GM21526 (cell line): ENCODE measurements at regions not wholly inside any gene's neighbourhood (a gene's known extent, or its start where the extent isn't known, plus 50 kb on each side); places are given as distances from the start of the nearest gene placed in this dataset.
"Not testable (repeated sequence)": the region's sequence is repeated elsewhere in the genome, so short reads cannot be mapped to it uniquely, and the experiment has no call there.

ENCODE experiments used
- ATAC-seq: cut with Tn5 transposase; IDR thresholded peaks from one replicate; pipeline ENCODE4 v1.9.1; 2021; ENCODE audit warnings: moderate library complexity; ENCODE audit not compliant: unreplicated experiment, low FRiP score

DNA sequence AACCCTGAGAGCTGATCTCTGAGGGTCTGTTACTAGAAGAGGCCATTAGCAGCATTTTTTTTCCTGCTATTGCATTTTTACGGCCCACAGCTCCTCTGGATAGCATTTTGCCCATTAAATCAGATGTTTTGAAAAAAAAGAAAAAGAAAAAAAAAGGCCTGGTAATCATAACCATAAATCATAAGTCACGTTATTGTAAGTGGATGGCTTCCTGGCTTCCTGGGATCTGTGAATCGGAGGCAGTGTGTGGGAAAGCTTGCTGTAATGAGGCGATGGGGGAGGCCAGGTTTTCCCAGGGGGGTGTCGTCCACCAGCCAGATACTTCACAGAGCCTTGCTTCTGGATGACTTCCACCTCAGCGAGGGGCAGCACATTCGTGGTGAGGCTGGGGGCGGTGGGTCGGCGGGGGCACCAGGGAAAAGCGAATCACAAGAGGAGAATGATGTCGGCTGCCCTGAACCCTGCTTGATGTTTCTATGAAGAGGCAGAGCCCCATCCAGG is 106.5 kb upstream of the SYT13 start:
- ATAC-seq = no peak

DNA sequence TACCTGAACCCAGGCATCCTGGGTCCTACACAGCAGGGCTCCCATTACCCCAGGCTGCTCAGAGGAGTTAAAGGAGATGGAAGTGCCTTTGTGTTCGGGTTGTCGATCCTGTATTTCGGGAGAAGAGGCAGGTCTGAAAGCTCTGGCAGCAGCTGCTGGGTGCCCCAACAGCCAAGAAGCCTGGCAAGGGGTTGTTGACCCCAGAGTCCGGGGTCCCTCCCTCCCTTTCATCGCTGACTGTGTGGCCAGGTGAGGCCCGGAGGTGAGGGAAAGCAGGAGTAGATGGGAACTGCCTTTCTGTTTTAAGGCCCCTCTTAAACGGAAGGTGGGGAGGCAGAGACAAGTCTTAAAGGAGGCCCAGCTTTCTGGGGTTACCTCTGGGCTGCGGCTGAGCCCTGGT is 106.0 kb upstream of the SYT13 start:
- no peak for ATAC-seq

DNA sequence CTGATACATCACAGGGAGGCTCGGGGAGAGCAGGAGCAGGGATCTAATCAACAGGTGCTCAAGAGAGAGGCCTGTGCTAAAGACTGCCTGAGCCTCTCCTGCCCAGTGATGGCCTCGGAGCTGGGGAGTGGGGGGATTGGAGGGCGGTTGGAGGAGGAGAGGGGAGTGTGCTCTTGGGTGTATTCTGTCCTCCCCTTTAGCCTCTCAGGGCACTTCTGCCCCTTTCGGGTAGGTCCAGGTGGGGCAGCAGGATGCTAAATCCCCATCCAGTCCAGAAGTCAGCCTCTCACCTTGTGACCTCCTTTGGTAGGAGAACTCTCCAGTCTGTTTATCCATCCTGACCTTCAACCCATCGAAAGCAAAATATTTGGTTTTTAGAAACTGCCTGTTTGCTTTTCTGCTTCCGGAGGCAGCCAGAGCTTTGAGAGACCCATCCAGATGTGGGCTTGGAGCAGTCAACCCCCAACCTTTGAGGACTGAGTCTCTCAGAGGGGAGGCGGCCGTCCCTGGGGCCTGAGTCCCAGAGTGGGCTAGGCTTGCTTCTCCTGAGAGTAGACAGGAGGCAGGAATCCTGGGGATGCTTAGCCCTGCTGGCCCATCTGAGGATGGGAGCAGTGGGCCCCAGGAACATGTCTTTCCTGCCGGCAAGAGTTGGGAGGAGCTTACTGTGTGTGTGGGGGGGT is 105.2 kb upstream of the SYT13 start:
- ATAC-seq = no peak

DNA sequence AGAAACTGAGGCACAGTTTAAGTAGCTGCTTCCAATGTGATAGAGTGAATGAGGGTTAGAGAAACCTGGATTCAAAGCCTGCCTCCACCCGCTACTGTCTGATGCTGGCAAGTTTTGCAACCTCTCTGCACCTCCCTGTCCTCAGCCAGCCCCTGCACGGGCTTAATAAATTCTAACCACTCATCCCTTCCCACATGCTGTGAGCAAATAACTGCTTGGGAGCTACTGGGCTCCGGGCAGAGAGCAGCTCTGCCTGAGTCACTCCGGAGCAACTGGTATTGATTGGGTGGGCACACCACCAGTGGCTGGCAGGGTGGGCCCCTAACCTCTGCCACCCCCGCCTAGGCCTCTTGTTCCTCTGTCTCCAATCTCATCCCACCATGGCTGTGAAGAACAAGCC is 104.3 kb upstream of the SYT13 start:
- no peak for ATAC-seq

DNA sequence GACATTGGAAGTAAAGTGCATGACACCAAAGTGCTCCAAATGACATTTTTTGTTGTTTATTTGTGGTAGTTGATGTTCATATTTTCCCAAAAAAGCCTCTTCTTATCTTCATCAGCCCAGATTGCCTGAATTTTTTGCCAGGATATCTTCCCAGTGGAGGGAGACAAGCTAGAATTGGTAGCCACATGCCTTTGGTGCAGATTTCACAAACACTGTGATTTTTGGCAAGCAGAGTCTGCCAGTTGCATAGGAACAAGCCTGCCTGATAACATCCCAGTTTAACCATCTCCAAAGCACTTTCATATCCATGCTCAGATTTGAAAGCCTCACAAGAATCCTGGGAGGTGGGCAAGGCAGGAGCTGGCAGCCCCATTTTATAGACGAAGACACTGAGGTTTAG is 102.3 kb upstream of the SYT13 start:
- no peak for ATAC-seq

DNA sequence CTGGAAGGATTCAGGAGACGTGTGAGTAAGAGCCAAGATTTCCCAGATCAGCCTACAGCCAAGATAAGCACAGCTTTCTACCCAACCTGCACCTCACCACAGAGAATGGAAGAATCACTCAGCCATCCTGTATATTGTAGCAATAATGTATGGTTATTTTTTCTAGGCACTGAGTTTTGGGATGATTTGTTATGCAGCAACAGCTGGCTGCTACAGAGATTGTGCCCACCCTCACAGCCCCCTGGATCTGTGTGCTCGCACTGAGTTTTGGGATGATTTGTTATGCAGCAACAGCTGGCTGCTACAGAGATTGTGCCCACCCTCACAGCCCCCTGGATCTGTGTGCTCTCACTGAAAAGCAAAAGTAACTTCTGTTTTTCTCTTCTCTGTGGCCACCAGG is 101.7 kb upstream of the SYT13 start:
- not testable (repeated sequence) for ATAC-seq

DNA sequence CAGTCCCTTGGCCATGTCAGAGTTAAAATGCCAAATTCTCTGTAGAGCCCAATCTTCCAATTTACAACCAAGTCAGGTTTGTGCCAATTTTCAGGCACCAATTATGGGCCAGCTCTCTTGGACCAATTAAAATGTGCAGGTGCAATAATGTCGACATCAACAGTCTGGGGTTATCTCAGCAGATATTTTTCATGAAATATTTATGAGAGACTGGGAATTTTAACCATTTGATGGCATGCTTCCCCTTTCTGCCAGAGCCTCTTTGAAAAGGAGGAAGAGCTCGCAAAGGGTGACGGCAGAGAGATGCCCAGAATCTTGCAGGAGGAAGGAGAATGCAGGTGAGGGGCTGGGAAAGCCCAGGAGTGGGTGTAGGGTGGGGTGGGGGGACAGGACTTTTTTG is 100.8 kb upstream of the SYT13 start:
- no peak for ATAC-seq

DNA sequence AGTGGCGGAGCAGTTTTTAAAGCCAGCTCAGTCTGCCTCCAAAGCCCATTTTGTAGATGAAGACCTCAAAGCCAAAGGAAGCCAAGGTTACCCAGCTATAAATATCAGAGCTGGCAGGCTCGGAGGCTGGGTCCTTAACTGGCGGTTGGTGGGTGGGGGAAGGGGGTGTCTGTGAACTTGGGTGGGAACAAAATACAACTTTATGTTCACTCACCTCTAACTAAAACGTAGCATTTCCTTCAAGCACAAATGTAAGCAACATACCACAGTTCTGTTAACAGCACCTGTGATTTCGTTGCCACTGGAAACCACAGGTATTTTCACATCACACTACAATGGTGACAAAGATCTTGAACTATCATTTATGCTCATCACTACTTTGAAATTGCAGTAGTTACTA is 99.7 kb upstream of the SYT13 start:
- no peak for ATAC-seq

DNA sequence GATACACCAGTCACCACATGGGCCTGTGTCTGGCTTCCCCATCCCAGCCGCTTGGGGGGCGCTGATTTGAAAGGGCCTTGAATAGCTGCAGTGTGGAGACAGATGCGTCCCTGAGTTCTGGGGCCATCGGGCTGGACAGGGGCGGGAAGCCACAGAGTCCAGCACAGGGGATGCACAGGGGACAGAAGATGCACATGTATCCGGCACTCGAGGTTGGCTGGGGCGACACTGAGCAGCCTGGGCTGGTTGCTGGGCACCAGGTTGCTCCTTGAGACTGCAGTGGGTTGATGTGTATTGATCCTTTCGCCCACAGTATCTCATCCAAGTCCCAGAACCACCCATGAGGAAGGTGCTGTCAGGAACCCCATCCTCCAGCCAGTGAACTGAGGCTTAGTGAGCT is 99.3 kb upstream of the SYT13 start:
- ATAC-seq = no peak

DNA sequence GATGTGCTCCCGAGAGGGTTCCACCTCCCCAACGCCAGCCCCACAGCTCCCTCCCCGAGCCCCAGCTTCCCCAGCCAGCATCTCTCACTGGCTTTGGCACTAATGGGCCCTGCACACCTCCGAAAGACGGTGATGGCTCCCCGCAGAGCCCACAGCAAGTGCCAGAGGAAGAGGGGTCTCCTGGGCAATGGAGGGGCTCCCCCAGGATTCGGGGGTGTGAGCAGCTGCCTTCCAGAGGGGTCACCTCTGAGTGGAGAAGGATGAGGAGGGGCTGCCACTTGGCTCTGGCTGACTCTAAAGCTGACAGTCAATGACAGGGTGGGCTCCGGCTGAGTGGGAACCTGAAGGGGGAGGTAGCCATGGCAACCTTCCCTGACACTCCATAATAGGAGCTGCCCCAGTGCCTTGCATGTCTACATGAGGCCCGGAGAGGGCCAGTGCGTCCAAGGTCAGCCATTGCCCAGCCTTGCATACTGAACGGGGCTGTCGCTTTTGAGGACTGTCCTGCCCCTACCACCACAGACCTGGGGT is 98.6 kb upstream of the SYT13 start:
- ATAC-seq = no peak

DNA sequence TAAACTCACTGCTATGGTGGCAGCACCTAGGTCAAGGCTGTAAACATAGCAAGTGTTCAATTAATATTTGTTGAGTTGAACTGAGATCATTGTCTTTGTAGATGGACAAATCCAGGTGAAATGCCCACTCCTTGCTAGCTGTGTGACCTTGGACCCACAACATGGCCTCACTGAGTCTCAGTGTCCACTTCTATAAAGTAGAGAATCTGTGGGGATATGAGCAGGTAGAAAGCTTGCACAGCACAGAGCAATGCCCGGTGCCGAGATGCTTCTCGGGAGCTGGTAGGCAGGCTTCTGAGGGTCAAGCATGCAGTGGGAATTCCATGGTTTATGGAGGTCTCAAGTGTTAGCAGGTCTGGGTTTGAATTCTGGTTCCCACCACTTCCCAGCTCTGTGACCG is 97.9 kb upstream of the SYT13 start:
- ATAC-seq = no peak

DNA sequence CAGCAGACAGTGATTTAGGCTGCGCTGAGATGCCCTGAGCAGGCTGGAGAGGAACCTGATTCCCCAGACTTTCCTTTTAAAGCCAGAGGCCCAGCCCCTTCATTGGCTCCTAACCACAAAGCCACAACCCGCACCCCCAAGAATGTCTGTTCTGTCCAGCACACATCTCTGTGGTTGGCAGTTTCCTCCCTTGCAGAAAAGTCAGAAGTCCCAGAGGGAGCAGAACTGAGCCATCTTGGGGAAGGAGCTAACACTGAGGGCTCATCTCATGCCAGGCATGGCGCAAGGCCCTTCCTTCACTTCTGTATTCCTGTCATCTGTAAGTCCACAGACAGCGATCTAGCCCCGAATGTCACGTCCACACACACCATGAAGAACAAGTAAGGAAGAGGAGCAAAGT is 97.1 kb upstream of the SYT13 start:
- ATAC-seq = no peak

DNA sequence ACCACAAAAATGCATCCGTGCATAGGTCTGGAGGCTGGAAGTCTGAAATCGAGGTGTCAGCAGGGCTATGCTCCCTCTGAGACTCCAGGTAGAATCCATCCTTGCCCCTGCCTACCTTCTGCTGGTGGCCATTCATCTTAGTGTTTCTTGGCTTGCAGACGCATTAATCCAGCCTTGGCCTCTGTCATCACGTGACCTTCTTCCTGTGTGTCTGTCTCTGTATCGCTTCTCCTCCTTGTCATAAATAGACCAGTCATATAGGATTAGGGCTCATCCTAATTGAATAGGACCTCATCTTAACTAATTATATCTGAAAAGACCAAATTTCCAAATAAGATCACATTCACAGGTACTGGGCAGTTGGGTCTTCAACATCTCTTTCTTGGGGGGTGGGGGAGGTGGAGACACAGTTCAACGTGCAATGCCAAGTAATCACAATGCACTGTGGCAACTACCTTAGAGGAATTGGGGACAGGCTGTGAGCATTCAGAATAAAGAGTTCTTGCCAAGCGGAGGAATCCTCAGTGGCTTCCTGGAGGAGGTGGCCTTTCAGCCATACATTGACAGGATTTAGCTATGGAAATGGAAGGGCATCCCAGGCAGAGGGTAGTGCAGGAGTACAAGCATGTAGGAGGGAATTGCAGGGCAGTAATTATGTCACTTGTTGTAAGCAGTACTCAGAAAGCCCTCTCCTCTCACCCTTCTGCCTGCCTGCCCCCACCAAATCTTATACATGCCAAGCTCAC is 96.2 kb upstream of the SYT13 start:
- ATAC-seq = no peak

DNA sequence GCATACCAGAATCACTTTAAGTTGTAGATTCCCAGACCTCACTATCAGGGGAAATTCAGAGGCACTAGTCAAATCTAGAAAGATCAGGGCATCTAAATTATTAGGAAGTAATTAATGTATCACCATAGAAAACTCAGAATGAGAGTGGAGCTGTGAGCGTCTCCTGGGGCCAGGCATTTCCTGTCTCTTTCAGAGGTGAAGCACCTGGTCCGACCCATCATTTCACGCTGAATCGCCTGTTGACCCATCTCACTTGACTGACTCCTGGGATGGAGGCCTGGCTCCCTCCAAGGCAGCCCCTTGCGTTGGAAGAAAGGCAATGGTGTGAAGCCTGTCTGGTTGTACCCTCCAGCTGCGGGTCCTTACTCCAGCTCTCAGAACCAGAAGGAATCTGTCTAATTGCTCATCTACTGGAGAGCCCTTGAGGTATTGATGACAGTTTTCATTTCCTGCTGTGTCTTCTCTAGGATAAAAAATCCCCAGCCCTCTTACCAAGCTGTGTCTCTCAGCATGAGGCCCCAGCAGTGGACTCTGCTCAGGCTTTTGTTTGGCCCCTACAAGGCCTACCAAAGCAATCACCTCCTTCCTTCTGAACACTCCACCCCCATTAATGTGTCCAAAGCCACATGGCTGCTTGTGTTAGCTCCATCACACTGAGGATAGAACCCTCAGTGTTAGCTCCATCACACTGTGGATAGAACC is 93.2 kb upstream of the SYT13 start:
- ATAC-seq = no peak

DNA sequence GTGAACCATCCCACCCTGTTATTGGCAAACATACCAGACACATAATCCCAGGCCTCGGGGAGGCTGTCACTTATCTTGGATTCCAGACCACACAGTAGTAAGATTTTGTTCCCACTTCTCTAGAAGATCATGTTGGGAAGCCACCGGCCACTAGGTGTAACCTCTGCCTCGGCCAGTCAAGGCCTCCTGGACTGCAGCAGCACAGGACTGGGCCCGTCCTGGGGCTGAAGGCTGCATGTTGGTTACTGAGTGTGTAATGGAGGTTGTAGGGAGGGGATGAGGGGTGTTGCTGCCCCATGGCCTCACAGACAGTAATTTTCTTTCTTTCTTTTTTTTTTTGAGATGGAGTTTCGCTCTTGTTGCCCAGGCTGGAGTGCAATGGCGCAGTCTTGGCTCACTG is 92.4 kb upstream of the SYT13 start:
- ATAC-seq = no peak

DNA sequence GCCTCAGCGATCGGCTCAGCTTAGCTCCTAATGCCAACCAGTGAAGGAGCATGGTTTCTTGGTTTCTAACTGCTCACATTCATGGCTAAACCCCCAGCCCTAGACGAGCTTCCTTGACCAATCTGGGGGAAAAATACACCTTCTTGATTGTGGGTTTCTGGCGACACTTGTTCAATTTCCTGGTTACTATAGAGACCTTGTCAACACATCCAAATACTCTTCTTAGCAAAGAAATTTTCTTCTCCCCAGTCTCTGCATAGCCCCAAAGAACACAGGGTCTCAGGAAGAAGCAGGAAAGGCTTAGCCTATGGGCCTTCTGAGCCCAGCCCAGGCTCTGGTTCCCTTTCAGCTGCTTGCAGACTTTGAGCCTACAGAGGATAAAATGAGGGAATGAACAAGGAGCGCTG is 88.5 kb upstream of the SYT13 start:
- no peak for ATAC-seq

DNA sequence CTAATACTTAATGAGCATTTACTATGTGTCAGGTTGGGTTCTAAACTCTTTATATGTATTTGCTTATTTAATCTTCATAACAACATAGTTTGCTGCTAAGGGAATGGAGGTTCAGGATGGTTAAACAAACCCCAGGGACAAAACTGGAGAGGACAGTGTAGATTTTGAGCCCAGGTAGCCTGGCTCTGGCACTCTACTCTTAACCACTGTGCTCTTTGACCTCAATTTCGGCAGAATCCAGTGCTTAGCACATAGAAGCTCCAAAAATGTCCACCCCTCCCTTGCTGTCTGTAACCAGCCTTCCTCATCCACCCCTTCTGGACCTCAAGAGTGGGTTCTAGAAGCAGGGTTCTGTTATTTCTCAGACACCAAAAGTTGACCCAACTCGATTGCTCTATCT is 88.0 kb upstream of the SYT13 start:
- ATAC-seq = no peak

DNA sequence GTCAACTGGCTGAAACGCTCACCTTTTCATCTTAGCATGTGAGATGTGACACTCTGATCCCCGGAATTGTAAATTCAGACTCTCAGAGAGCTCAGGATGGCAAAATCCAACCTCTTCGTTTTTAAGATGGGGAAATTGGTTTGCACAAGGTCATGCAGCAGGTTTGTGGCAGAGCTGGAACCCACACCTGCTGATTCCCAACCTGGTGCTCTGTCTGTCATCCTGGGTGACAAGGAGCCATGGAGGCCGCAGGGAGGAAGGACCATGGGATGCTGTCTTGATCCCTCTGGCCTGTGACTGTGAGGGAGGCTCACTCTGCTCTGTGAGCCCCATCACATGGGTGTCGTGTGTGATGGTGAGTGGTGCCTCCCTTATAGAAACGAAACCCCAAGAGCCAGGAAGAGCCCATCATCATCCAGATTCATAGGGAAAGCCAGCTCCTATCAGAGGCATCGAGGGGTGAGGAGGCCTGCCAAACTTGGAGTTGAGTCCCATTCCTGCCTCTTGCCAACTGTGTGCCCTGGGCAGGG is 87.4 kb upstream of the SYT13 start:
- ATAC-seq = no peak

DNA sequence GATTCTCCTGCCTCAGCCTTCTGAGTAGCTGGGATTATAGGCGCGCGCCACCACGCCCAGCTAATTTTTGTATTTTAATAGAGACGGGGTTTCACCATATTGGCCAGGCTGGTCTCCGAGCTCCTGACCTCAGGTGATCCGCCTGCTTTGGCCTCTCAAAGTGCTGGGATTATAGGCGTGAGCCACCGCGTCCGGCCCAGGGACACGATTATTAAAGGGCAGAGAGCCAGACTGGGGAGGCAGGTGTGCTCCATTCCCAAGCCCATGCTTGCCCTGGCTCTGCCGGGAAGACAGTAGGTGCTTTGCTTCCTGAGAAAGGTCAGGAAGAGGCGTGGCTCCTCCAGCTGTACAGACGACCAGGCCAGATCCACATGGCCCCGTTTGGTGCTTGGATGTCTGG is 86.3 kb upstream of the SYT13 start:
- ATAC-seq = not testable (repeated sequence)

DNA sequence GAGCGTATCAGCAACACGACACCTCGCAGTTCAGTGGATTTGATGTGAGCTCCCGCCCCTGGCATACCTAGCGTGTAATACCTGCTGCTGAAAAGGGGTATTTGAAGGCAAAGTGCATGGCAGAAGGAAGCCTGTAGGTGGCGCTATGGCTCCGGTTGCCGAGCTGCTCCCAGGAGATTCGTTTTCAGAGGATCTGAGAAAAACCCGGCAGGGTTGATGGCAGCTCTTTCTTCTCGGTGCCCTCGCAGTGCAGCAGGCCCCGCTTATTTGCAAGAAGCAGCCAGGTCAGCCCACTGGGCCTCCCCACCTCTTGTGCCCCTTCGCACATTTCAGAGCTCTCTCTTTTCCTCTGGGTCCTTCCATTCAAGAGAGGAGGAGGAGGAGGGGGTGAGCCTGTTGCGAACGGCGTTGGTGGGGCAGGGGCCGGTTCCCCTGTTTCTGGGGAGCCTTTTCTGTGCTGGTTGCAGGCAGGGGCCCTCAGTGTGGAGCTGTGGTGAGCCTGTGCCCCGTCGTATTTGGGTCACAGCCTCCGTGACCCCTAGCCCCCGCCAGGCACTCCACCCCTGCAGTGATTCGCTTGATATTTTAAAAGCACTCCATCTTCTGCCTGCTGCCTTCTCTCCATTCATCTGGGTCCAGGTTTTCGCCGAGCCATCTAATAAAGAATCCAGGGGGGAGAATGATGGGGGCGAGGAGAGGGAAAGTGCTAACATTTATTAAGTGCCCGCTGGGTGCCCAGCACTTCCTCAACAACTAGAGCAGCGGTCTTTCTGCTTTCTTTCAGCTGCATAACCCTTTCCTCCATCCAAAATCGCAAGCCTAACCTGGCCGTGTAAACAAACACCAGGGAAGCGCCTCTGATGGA is 85.3 kb upstream of the SYT13 start:
- ATAC-seq = peak; percentile 52
